ENCODE measurements at regions not wholly inside any gene's neighbourhood (a gene's known extent, or its start where the extent isn't known, plus 50 kb on each side); places are given as distances from the start of the nearest gene placed in this dataset.

DNA sequence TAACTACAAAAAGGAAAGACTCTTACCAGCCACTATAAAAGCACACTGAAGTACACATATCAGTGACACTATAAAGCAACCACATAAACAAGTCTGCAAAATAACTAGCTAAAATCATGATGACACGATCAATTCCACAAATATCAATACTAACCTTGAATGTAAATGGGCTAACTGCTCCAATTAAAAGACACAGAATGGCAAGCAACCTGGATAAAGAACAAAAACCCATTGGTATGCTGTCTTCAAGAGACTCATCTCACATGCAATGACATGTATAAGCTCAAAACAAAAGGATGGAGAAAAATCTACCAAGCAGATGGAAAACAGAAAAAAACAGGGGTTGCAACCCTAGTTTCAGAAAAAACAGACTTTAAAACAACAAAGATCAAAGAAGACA lies 59.7 kb upstream of the LYPLAL1 start:
- H3K27me3 ChIP-seq (replicated peaks; ENCODE audit: insufficient read depth) = no peaks in the 10 kb centered on the region
- TF ChIP-seq POLR2A (IDR thresholded peaks at IDR 0.05) = no peak
- no peak for TF ChIP-seq CTCF (IDR thresholded peaks at IDR 0.05)
- TF ChIP-seq POLR2AphosphoS5 (IDR thresholded peaks at IDR 0.05) = no peak
- intact Hi-C loops (cut with DNase I) = no loop called here
- H3K4me1 ChIP-seq (replicated peaks) = no peaks in the 10 kb centered on the region
- DNase-seq (ENCODE audit: low spot score) = no peak
- H3K9me3 ChIP-seq = no peaks in the 10 kb centered on the region
- H3K27ac ChIP-seq = no peak overlapping the region
- WGBS = 100% methylated on average over 1 of the region's 1 CpG
- no peak overlapping the region for H3K4me3 ChIP-seq
- H3K36me3 ChIP-seq = no peaks in the 10 kb centered on the region

DNA sequence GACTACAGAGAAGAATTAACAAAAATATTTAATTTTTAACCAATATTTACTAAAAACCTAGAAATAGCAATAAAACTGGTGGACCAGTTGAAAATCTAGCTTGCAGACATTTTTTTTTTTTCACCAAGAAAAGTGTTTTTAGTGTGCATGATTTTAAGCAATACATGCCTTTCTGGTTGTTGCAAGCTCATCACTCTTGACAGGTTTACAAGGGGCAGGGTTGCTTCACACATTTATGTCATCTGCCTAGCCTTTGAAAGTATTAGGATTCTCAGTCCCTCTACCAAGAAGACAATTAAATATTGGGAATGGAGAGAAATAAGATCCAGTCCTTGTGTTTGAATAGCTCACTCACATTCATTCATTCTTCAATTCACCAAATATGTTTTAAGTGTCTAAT lies 53.8 kb upstream of the LYPLAL1 start:
- intact Hi-C loops (cut with DNase I) = no loop called here
- Histone ChIP-seq H3K9me3 (no peaks in the 10 kb centered on the region), H3K36me3 (no peaks in the 10 kb centered on the region), H3K27ac (no peak overlapping the region), H3K4me1 (replicated peaks) (no peaks in the 10 kb centered on the region), H3K27me3 (replicated peaks; ENCODE audit: insufficient read depth) (no peaks in the 10 kb centered on the region), H3K4me3 (no peak overlapping the region)
- DNase-seq (ENCODE audit: low spot score) = no peak
- no peak for TF ChIP-seq CTCF (IDR thresholded peaks at IDR 0.05)
- TF ChIP-seq POLR2A (IDR thresholded peaks at IDR 0.05) = no peak
- no peak for TF ChIP-seq POLR2AphosphoS5 (IDR thresholded peaks at IDR 0.05)

DNA sequence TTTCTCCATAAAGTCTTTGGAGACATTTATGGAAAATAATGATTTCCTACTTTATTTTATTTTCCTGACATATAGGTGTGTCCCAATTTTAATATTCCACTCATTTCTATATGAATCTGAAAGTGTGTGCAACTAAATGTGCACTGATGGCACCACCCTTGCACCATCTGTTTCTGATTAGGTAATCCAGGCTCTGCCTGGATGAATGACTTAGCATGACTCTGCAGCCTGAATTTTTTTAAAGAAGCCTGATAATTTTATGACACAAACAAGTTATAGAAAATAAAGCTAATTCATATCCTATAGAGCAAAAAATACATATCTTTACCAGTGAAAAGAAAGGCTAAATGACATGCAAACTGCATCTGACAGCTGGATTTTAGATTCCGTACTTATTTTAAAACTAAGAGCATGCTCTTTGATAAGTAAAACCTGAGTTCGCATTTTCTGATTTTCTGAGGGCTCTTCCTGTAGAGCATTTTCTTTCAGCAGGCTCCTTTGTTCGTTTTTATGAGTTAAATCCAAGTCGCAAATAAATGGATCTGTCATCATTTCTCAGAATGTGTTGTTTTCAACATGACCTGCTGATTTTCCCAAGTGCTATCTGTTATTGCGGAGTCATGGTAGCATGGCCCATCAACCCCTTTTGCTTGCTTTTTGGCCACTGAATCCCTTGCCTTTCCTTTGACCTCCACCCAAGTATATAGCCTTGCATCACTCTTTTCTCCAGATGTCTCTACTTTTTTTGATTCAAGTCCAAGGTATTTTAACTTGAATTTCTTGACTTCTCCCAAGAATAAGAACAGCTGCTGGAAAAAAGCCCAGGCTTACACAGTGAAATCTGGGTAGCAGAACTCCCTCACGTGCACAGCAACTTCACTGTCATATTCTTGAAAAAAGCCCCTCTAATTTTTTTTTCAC lies 52.8 kb upstream of the LYPLAL1 start:
- no peak for TF ChIP-seq CTCF (IDR thresholded peaks at IDR 0.05)
- no peak for TF ChIP-seq POLR2AphosphoS5 (IDR thresholded peaks at IDR 0.05)
- no peak for TF ChIP-seq POLR2A (IDR thresholded peaks at IDR 0.05)
- H3K4me3 ChIP-seq = no peak overlapping the region
- H3K9me3 ChIP-seq = no peaks in the 10 kb centered on the region
- intact Hi-C loops (cut with DNase I) = no loop called here
- DNase-seq (ENCODE audit: low spot score) = no peak
- H3K36me3 ChIP-seq = no peaks in the 10 kb centered on the region
- no peak overlapping the region for H3K27ac ChIP-seq
- no peaks in the 10 kb centered on the region for H3K27me3 ChIP-seq (replicated peaks; ENCODE audit: insufficient read depth)
- no peaks in the 10 kb centered on the region for H3K4me1 ChIP-seq (replicated peaks)
- 35% methylated on average over 6 of the region's 6 CpGs for WGBS

GRCh38 chr1:219121679-219122078 lies 52.0 kb upstream of the LYPLAL1 start:
- no peaks in the 10 kb centered on the region for H3K36me3 ChIP-seq
- no peaks in the 10 kb centered on the region for H3K27me3 ChIP-seq (replicated peaks; ENCODE audit: insufficient read depth)
- no peak for TF ChIP-seq POLR2AphosphoS5 (IDR thresholded peaks at IDR 0.05)
- TF ChIP-seq POLR2A (IDR thresholded peaks at IDR 0.05) = no peak
- TF ChIP-seq CTCF (IDR thresholded peaks at IDR 0.05) = no peak
- no peaks in the 10 kb centered on the region for H3K9me3 ChIP-seq
- no peaks in the 10 kb centered on the region for H3K4me1 ChIP-seq (replicated peaks)
- H3K27ac ChIP-seq = no peak overlapping the region
- 55% methylated on average over 2 of the region's 2 CpGs for WGBS
- intact Hi-C loops (cut with DNase I) = no loop called here
- no peak for DNase-seq (ENCODE audit: low spot score)
- H3K4me3 ChIP-seq = no peak overlapping the region

GRCh38 chr1:219123036-219123435 lies 50.6 kb upstream of the LYPLAL1 start:
- Histone ChIP-seq H3K4me1 (replicated peaks) (no peaks in the 10 kb centered on the region), H3K36me3 (no peaks in the 10 kb centered on the region), H3K27ac (peak overlapping the region in 1 of 2 donors; percentile 2), H3K4me3 (no peak overlapping the region), H3K27me3 (replicated peaks; ENCODE audit: insufficient read depth) (no peaks in the 10 kb centered on the region), H3K9me3 (no peaks in the 10 kb centered on the region)
- TF ChIP-seq POLR2AphosphoS5 (IDR thresholded peaks at IDR 0.05) = no peak
- no peak for TF ChIP-seq POLR2A (IDR thresholded peaks at IDR 0.05)
- no peak for TF ChIP-seq CTCF (IDR thresholded peaks at IDR 0.05)
- intact Hi-C loops (cut with DNase I) = no loop called here
- no peak for DNase-seq (ENCODE audit: low spot score)
- 54% methylated on average over 4 of the region's 4 CpGs for WGBS
